HFFc6 (cell line): ENCODE measurements at regions not wholly inside any gene's neighbourhood (a gene's known extent, or its start where the extent isn't known, plus 50 kb on each side); places are given as distances from the start of the nearest gene placed in this dataset.

Source experiments
- DNase-seq: peaks from one replicate; pipeline ENCODE4 v3.0.0-alpha.2; 2018
- H3K27ac Mint-ChIP-seq: 2 replicates; pipeline ENCODE4 v1.8.0; 2020; ENCODE audit warnings: mild to moderate bottlenecking, mixed read lengths
- H3K27me3 Mint-ChIP-seq: 2 replicates; pipeline ENCODE4 v1.8.0; 2021; ENCODE audit warnings: mild to moderate bottlenecking, moderate library complexity, mixed read lengths; ENCODE audit not compliant: insufficient read depth
- H3K36me3 Mint-ChIP-seq: 2 replicates; pipeline ENCODE4 v1.8.0; 2021; ENCODE audit warnings: low read depth, mixed read lengths
- H3K4me1 Mint-ChIP-seq: 2 replicates; pipeline ENCODE4 v1.8.0; 2020; ENCODE audit warnings: low read depth, mixed read lengths
- H3K4me3 Mint-ChIP-seq: 2 replicates; pipeline ENCODE4 v1.8.0; 2020; ENCODE audit warnings: mild to moderate bottlenecking, moderate library complexity, mixed read lengths
- H3K9me3 Mint-ChIP-seq: 2 replicates; pipeline ENCODE4 v1.8.0; 2020; ENCODE audit warnings: mild to moderate bottlenecking, mixed read lengths
- TF ChIP-seq, protein P1 (sequence below): fragments of 200-600 bp; sonication (generic); IDR thresholded peaks from 2 replicates; pipeline ENCODE4 v1.5.0; 2021; ENCODE audit warnings: antibody characterized with exemption, mild to moderate bottlenecking

DNA sequence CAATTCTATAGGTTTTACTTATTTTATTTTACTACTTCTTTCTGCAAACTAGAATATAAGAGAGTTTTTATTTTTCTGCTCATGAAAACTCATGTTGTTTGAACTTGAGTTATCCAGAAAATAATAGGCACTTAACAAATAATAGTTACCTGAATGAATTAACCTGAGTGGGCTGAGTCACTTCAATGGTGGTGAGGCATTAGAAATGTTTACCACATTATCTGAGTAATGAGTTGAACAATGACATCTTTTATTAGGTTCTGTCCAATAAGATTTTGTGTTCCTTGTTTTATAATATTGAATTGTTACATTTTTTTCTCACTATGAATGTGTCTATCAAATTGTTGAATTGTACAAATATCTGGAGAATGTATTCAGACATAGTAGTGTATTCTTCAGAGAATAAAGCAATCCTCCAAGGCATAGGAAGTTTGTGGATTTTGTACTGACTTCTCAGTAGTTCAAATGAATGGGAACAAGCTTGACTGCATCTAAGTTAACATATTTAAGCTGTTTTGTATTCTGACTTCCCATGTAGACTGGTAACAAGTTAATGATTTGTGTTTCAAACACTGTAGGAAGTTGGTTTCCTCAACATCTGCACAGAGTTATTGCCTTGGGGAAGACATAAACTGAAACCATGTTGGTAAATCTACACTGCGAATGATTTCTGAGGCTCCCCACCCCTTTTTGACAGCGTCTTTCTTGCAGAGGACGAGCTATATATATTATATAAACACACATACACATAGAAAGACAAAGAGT lies 1808.9 kb upstream of the TENM3 start:
- no peak overlapping the region for H3K27ac Mint-ChIP-seq

DNA sequence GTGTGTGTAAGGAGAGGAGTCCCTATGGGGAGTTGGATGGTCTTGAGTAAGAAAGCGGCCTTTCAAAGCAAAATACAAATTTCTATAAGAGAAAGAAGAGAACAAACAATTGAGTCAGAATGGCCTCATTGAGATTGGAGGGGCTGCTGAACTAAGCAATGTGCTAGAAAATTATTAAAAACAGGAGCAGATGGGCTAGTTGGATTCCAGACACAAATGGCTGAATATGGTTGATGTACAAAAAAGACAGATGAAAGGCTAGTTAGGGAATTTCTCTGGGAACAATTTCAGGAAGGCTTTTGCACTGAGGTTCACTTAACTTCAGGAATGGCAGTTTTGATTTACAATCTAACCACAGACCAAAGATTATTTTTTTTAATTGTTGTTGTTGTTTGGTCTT lies 1806.8 kb upstream of the TENM3 start:
- no peak overlapping the region for H3K27ac Mint-ChIP-seq
- peaks cover 5% of the 10 kb centered on the region for H3K36me3 Mint-ChIP-seq
- no peak overlapping the region for H3K4me3 Mint-ChIP-seq
- H3K4me1 Mint-ChIP-seq: no peaks in the 10 kb centered on the region
- H3K27me3 Mint-ChIP-seq: no peaks in the 10 kb centered on the region
- H3K9me3 Mint-ChIP-seq: peaks cover 26% of the 10 kb centered on the region
- no peak for DNase-seq
- TF ChIP-seq, protein P1, sequence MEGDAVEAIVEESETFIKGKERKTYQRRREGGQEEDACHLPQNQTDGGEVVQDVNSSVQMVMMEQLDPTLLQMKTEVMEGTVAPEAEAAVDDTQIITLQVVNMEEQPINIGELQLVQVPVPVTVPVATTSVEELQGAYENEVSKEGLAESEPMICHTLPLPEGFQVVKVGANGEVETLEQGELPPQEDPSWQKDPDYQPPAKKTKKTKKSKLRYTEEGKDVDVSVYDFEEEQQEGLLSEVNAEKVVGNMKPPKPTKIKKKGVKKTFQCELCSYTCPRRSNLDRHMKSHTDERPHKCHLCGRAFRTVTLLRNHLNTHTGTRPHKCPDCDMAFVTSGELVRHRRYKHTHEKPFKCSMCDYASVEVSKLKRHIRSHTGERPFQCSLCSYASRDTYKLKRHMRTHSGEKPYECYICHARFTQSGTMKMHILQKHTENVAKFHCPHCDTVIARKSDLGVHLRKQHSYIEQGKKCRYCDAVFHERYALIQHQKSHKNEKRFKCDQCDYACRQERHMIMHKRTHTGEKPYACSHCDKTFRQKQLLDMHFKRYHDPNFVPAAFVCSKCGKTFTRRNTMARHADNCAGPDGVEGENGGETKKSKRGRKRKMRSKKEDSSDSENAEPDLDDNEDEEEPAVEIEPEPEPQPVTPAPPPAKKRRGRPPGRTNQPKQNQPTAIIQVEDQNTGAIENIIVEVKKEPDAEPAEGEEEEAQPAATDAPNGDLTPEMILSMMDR: no peak

More for the DNA sequence above, 1808.9 kb upstream of the TENM3 start:
- TF ChIP-seq, protein P1: no peak
- Mint-ChIP-seq H3K9me3 (peaks cover 26% of the 10 kb centered on the region), H3K36me3 (no peaks in the 10 kb centered on the region; the same call in 1 of the 2 replicates), H3K4me3 (no peak overlapping the region), H3K27me3 (no peaks in the 10 kb centered on the region), H3K4me1 (no peaks in the 10 kb centered on the region)
- no peak for DNase-seq

DNA sequence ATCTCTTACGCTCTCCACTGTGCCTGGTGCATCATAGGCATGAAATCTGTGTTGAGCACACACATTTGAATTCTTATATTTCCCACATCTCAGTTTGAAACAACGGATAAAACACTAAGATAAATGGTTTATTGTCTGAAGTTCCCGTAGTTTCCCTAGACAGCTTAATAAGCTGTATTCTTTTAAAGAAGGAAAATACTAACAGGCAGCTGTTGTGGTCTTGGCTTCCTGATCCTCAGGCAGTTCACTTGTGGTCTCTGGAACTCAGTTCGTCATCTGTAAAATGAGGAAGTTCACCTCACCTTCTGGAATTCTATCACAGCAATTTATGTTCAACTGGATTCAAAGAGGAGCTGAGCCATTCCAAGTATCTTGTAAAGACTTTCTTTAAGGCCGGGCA lies 1805.6 kb upstream of the TENM3 start:
- Mint-ChIP-seq H3K4me3 (no peak overlapping the region), H3K27me3 (no peaks in the 10 kb centered on the region), H3K9me3 (peaks cover 28% of the 10 kb centered on the region), H3K4me1 (no peaks in the 10 kb centered on the region), H3K27ac (no peak overlapping the region), H3K36me3 (peaks cover 5% of the 10 kb centered on the region)
- TF ChIP-seq, protein P1: no peak
- DNase-seq: no peak

DNA sequence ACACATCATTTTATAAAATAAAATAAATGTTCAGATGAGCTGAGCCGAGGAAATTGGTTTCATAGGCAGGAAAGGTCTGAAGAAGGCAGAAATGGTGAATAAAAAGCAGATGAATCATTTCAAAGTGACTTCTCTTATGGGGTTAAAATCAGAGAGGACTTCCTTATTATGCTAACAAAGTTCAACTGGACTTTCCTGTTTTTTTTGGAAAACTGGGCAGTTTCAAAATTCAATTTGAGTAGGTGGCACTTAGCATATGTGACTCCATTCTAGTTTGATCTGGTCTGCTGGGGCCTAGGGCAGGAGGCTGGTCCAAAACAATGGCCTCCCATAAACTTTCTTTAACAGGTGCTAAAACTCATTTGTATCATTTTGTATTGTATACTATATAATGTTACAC lies 1794.9 kb upstream of the TENM3 start:
- Mint-ChIP-seq H3K4me1 (no peaks in the 10 kb centered on the region), H3K36me3 (no peaks in the 10 kb centered on the region; the same call in 1 of the 2 replicates), H3K27me3 (no peaks in the 10 kb centered on the region), H3K4me3 (no peak overlapping the region), H3K27ac (no peak overlapping the region), H3K9me3 (peaks cover 31% of the 10 kb centered on the region)
- TF ChIP-seq, protein P1: no peak
- DNase-seq: no peak

DNA sequence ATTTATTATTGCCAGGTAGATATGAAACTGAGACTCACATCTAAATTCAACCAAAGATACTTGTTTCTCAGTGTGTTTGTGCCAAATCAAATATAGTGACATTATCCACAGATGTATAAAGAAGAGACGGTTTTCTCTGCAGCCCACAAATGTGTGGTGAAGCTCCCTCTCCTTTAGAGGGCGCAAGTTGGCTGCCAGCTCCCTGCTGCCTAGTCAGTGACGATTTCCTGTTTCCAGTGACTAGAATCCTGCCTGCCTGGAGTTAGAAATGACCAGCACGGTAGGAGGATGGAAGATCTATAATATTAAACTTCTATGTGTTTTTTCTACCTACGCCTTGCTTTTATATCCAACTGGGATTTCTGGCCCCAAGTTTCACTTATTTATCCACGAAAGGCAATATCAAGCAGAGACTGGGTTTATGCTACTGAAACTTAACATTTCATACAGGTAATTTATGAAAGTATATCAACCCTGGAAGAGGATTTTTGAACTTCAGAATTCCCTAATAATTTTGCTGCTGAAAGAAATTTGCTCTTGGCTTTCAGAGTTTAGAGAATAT lies 1793.7 kb upstream of the TENM3 start:
- Mint-ChIP-seq H3K36me3 (no peaks in the 10 kb centered on the region), H3K27me3 (no peaks in the 10 kb centered on the region), H3K9me3 (peaks cover 34% of the 10 kb centered on the region), H3K27ac (no peak overlapping the region), H3K4me3 (no peak overlapping the region), H3K4me1 (no peaks in the 10 kb centered on the region)
- no peak for DNase-seq
- TF ChIP-seq, protein P1: no peak
